ENCODE measurements at regions not wholly inside any gene's neighbourhood (a gene's known extent, or its start where the extent isn't known, plus 50 kb on each side); places are given as distances from the start of the nearest gene placed in this dataset.

DNA sequence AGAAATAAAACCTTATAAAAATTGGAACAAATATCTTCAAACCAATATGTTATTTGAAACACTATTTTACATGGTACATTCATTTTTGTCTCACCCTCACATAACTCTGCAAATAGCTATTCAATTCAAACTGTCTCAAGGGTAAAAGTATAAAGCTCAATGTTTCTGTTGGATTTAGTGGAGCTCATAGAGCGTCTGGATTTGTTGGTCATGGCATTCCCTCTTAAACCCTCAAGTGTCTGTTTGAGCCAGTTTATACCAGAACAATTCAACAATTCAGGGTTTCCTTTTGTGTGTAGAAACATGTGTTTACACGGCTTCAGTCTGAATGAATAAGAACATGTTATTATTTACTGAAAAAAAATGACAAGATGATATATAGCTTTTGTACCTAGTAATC lies 161.6 kb downstream of the PCDH18 start:
- TF ChIP-seq TAF1 (IDR thresholded peaks at IDR 0.05; ENCODE audit: low read depth), result no peak
- no peak for TF ChIP-seq YY1 (IDR thresholded peaks at IDR 0.05; ENCODE audit: low read depth)
- TF ChIP-seq EP300 (IDR thresholded peaks at IDR 0.05; ENCODE audit: borderline replicate concordance), result no peak
- no peak for TF ChIP-seq RAD21 (IDR thresholded peaks at IDR 0.05; ENCODE audit: low read depth)
- no peak for TF ChIP-seq TEAD4 (IDR thresholded peaks at IDR 0.05)
- TF ChIP-seq, protein P1, sequence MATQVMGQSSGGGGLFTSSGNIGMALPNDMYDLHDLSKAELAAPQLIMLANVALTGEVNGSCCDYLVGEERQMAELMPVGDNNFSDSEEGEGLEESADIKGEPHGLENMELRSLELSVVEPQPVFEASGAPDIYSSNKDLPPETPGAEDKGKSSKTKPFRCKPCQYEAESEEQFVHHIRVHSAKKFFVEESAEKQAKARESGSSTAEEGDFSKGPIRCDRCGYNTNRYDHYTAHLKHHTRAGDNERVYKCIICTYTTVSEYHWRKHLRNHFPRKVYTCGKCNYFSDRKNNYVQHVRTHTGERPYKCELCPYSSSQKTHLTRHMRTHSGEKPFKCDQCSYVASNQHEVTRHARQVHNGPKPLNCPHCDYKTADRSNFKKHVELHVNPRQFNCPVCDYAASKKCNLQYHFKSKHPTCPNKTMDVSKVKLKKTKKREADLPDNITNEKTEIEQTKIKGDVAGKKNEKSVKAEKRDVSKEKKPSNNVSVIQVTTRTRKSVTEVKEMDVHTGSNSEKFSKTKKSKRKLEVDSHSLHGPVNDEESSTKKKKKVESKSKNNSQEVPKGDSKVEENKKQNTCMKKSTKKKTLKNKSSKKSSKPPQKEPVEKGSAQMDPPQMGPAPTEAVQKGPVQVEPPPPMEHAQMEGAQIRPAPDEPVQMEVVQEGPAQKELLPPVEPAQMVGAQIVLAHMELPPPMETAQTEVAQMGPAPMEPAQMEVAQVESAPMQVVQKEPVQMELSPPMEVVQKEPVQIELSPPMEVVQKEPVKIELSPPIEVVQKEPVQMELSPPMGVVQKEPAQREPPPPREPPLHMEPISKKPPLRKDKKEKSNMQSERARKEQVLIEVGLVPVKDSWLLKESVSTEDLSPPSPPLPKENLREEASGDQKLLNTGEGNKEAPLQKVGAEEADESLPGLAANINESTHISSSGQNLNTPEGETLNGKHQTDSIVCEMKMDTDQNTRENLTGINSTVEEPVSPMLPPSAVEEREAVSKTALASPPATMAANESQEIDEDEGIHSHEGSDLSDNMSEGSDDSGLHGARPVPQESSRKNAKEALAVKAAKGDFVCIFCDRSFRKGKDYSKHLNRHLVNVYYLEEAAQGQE (IDR thresholded peaks at IDR 0.05; ENCODE audit: low read depth), result no peak
- no peak; the same call in 1 of the 2 replicates for TF ChIP-seq NFIC (IDR thresholded peaks at IDR 0.05)
- no peak for TF ChIP-seq TCF12 (IDR thresholded peaks at IDR 0.05; ENCODE audit: low read depth)
- no peak for TF ChIP-seq EGR1 (IDR thresholded peaks at IDR 0.05)
- TF ChIP-seq ZBTB7A (IDR thresholded peaks at IDR 0.05; ENCODE audit: low read depth), result no peak
- TF ChIP-seq, protein P2, sequence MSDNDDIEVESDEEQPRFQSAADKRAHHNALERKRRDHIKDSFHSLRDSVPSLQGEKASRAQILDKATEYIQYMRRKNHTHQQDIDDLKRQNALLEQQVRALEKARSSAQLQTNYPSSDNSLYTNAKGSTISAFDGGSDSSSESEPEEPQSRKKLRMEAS (IDR thresholded peaks at IDR 0.05), result no peak
- no peak for TF ChIP-seq CEBPB (IDR thresholded peaks at IDR 0.05)

All from Ishikawa (cell line).